Neural crest cell (in vitro differentiated cells): ENCODE measurements at regions not wholly inside any gene's neighbourhood (a gene's known extent, or its start where the extent isn't known, plus 50 kb on each side); places are given as distances from the start of the nearest gene placed in this dataset.
"Not testable (repeated sequence)": the region's sequence is repeated elsewhere in the genome, so short reads cannot be mapped to it uniquely, and the experiment has no call there.

Experiments
- DNase-seq: peaks from one replicate; pipeline ENCODE4 v3.0.0; 2021; ENCODE audit warnings: low read depth, mixed read lengths, low spot score
- H3K27ac Mint-ChIP-seq: one replicate; pipeline ENCODE4 v1.8.0; 2021; ENCODE audit warnings: mild to moderate bottlenecking, mixed read lengths; ENCODE audit not compliant: unreplicated experiment
- H3K27me3 Mint-ChIP-seq: 2 replicates; pipeline ENCODE4 v1.8.0; 2021; ENCODE audit warnings: low read depth, mild to moderate bottlenecking, mixed read lengths
- H3K36me3 Mint-ChIP-seq: 2 replicates; pipeline ENCODE4 v1.8.0; 2021; ENCODE audit warnings: low read depth, mild to moderate bottlenecking, mixed read lengths
- H3K4me1 Mint-ChIP-seq: 2 replicates; pipeline ENCODE4 v1.8.0; 2021; ENCODE audit warnings: mixed read lengths
- H3K4me3 Mint-ChIP-seq: one replicate; pipeline ENCODE4 v1.8.0; 2021; ENCODE audit warnings: mild to moderate bottlenecking, mixed read lengths
- H3K9me3 Mint-ChIP-seq: 2 replicates; pipeline ENCODE4 v1.8.0; 2021; ENCODE audit warnings: mixed read lengths
- CTCF ChIP-seq: fragments of 200-600 bp; sonication (generic); conservative IDR thresholded peaks from 2 replicates; pipeline ENCODE4 v1.5.0; 2021; ENCODE audit warnings: antibody characterized with exemption, mild to moderate bottlenecking

DNA sequence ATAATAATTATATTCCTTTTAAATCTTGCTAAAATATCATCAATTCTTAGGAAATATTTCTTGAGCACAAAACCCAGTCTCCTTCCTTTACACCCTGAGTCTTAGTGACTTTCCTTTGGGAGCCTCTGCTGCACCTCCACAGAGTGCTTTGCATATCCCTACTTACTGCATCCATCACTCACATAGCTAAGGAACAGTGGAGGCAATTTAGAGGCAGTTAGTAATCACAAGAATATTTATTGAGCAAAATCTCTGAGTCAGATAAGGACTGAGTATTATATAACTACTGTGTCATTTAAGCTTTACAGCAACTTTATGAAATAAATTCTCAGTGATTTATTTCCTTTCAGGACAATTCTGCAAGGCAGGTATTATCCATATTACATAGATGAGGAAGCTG, 327.7 kb downstream of the TMX3 start:
- no peaks in the 10 kb centered on the region for H3K27me3 Mint-ChIP-seq
- no peak for TF ChIP-seq CTCF
- H3K36me3 Mint-ChIP-seq, result no peaks in the 10 kb centered on the region
- H3K27ac Mint-ChIP-seq, result no peak overlapping the region
- DNase-seq, result no peak
- no peaks in the 10 kb centered on the region for H3K4me1 Mint-ChIP-seq
- H3K9me3 Mint-ChIP-seq, result peaks cover 8% of the 10 kb centered on the region
- H3K4me3 Mint-ChIP-seq, result no peak overlapping the region

DNA sequence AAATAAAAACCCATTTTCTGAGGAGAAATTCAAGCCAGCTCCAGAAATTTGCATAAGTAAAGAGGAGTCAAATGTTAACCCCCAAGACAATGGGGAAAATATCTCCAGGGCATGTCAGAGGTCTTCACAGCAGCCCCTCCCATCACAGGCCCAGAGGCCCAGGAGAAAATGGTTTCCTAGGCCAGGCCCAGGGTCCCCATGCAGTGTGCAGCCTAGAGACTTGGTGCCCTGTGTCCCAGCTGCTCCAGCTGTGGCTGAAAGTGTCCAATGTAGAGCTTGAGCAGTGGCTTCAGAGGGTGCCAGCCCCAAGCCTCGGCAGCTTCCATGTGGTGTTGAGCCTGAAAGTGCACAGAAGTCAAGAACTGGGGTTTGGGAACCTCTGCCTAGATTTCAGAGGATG, 330.9 kb downstream of the TMX3 start:
- not testable (repeated sequence) for H3K4me1 Mint-ChIP-seq, H3K27ac Mint-ChIP-seq, H3K36me3 Mint-ChIP-seq, H3K27me3 Mint-ChIP-seq, H3K4me3 Mint-ChIP-seq, DNase-seq, H3K9me3 Mint-ChIP-seq

- DNase-seq, result no peak
- Mint-ChIP-seq H3K36me3 (no peaks in the 10 kb centered on the region), H3K4me1 (no peaks in the 10 kb centered on the region), H3K27me3 (no peaks in the 10 kb centered on the region), H3K27ac (no peak overlapping the region), H3K9me3 (no peaks in the 10 kb centered on the region), H3K4me3 (no peak overlapping the region)
- no peak for TF ChIP-seq CTCF
These were observed 338.0 kb downstream of the TMX3 start for GRCh38 chr18:68376926-68377325.

- TF ChIP-seq CTCF, result no peak
- H3K27me3 Mint-ChIP-seq, result no peaks in the 10 kb centered on the region
- H3K27ac Mint-ChIP-seq, result no peak overlapping the region
- H3K4me1 Mint-ChIP-seq, result no peaks in the 10 kb centered on the region
- peaks cover 9% of the 10 kb centered on the region for H3K36me3 Mint-ChIP-seq
- peaks cover 9% of the 10 kb centered on the region for H3K9me3 Mint-ChIP-seq
- DNase-seq, result no peak
- no peak overlapping the region for H3K4me3 Mint-ChIP-seq
These were observed 352.0 kb downstream of the TMX3 start for GRCh38 chr18:68362907-68363306.

- Mint-ChIP-seq H3K36me3 (peaks cover 10% of the 10 kb centered on the region), H3K4me3 (no peak overlapping the region), H3K4me1 (no peaks in the 10 kb centered on the region), H3K27ac (no peak overlapping the region), H3K9me3 (peaks cover 22% of the 10 kb centered on the region), H3K27me3 (no peaks in the 10 kb centered on the region)
- no peak for TF ChIP-seq CTCF
- DNase-seq, result no peak
These were observed 359.3 kb downstream of the TMX3 start for GRCh38 chr18:68355637-68356036.

DNA sequence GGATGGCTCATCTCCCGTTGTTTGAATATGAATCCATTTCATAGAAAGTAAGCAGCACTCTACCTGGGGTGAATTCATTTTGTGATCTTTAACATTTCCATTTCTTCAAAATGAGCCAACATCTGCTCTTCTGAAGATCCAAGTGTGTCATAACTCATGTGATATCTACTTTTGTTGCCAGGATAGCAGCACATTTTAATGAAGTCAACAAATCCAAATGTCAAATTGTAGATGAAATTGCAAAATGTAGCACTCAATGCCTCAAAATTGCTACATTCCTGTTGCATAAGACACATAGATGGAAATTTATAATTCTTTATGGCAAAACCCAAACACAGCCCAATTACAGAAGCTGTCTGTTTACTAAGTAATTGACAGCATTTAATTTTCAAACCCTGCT, 360.7 kb downstream of the TMX3 start:
- DNase-seq, result no peak
- TF ChIP-seq CTCF, result no peak
- Mint-ChIP-seq H3K36me3 (peaks cover 14% of the 10 kb centered on the region), H3K4me1 (no peaks in the 10 kb centered on the region), H3K27me3 (no peaks in the 10 kb centered on the region), H3K27ac (no peak overlapping the region), H3K4me3 (no peak overlapping the region), H3K9me3 (peaks cover 25% of the 10 kb centered on the region)
